ENCODE measurements at regions not wholly inside any gene's neighbourhood (a gene's known extent, or its start where the extent isn't known, plus 50 kb on each side); places are given as distances from the start of the nearest gene placed in this dataset.

DNA sequence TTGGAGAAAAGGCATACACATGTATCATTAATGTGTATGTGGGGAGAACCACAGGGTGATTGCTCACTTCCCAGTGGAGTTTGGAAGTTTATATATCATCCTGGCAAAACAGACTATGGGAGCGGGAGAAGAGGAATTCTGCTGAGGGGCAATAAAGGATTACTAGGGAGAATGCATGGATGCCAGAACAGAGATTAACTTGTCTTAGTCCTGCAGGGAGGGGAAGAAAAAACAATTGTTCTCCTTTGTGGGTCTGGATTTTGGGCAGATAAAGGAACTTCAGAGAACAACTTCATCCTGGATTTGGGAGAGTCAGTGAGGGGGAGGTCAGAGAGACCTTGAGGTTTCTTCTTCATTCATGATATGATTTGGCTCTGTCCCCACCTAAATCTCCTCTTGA, 55.9 kb upstream of the SOX13 start:
- no peaks in the 10 kb centered on the region for H3K36me3 ChIP-seq (ENCODE audit: insufficient read depth)
- no peak overlapping the region for H2AFZ ChIP-seq (ENCODE audit: low read depth)
- TF ChIP-seq, protein P1, sequence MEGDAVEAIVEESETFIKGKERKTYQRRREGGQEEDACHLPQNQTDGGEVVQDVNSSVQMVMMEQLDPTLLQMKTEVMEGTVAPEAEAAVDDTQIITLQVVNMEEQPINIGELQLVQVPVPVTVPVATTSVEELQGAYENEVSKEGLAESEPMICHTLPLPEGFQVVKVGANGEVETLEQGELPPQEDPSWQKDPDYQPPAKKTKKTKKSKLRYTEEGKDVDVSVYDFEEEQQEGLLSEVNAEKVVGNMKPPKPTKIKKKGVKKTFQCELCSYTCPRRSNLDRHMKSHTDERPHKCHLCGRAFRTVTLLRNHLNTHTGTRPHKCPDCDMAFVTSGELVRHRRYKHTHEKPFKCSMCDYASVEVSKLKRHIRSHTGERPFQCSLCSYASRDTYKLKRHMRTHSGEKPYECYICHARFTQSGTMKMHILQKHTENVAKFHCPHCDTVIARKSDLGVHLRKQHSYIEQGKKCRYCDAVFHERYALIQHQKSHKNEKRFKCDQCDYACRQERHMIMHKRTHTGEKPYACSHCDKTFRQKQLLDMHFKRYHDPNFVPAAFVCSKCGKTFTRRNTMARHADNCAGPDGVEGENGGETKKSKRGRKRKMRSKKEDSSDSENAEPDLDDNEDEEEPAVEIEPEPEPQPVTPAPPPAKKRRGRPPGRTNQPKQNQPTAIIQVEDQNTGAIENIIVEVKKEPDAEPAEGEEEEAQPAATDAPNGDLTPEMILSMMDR (conservative IDR thresholded peaks at IDR 0.05; ENCODE audit: low read depth, low read length): no peak
- H3K79me2 ChIP-seq (ENCODE audit: insufficient read depth, low read depth): no peaks in the 10 kb centered on the region
- no peaks in the 10 kb centered on the region for H4K20me1 ChIP-seq (ENCODE audit: insufficient read depth)
- no peaks in the 10 kb centered on the region for H3K4me1 ChIP-seq (ENCODE audit: low read depth, poor library complexity, severe bottlenecking)
- H3K4me3 ChIP-seq (IDR thresholded peaks at IDR 0.05; ENCODE audit: insufficient read depth, low read depth, low read length): no peak overlapping the region
- H3K27ac ChIP-seq: no peak overlapping the region
- H3K9ac ChIP-seq: no peak overlapping the region
- H3K4me2 ChIP-seq: no peak overlapping the region
- no peaks in the 10 kb centered on the region for H3K27me3 ChIP-seq (ENCODE audit: insufficient read depth, low read depth)

GRCh38 chr1:204018460-204018859, 54.5 kb upstream of the SOX13 start:
- H3K27ac ChIP-seq: no peak overlapping the region
- no peaks in the 10 kb centered on the region for H4K20me1 ChIP-seq (ENCODE audit: insufficient read depth)
- no peak overlapping the region for H2AFZ ChIP-seq (ENCODE audit: low read depth)
- H3K4me2 ChIP-seq: no peak overlapping the region
- H3K4me3 ChIP-seq (IDR thresholded peaks at IDR 0.05; ENCODE audit: insufficient read depth, low read depth, low read length): no peak overlapping the region
- no peaks in the 10 kb centered on the region for H3K79me2 ChIP-seq (ENCODE audit: insufficient read depth, low read depth)
- TF ChIP-seq, protein P1 (conservative IDR thresholded peaks at IDR 0.05; ENCODE audit: low read depth, low read length): no peak
- no peaks in the 10 kb centered on the region for H3K4me1 ChIP-seq (ENCODE audit: low read depth, poor library complexity, severe bottlenecking)
- no peaks in the 10 kb centered on the region for H3K27me3 ChIP-seq (ENCODE audit: insufficient read depth, low read depth)
- no peak overlapping the region for H3K9ac ChIP-seq
- no peaks in the 10 kb centered on the region for H3K36me3 ChIP-seq (ENCODE audit: insufficient read depth)

All from KMS-11 (cell line).